Muscle layer of colon (tissue), 2 donors: ENCODE measurements at regions not wholly inside any gene's neighbourhood (a gene's known extent, or its start where the extent isn't known, plus 50 kb on each side); places are given as distances from the start of the nearest gene placed in this dataset.

Experiments
- H3K27ac ChIP-seq: one replicate; pipeline ENCODE4 v1.7.0; 2013; ENCODE audit warnings: low read depth, mild to moderate bottlenecking, low read length, moderate library complexity
- H3K27me3 ChIP-seq, 2 donors: one replicate each; pipeline ENCODE4 v1.7.0; 2013; ENCODE audit warnings: low read length in 2 of 2, mild to moderate bottlenecking in 2 of 2; ENCODE audit not compliant: insufficient read depth in 2 of 2, control insufficient read depth in 1 of 2
- H3K36me3 ChIP-seq: one replicate; pipeline ENCODE4 v1.7.0; 2013; ENCODE audit warnings: mild to moderate bottlenecking, low read length; ENCODE audit not compliant: insufficient read depth
- H3K4me1 ChIP-seq: one replicate; pipeline ENCODE4 v1.7.0; 2013; ENCODE audit warnings: mild to moderate bottlenecking, low read length; ENCODE audit not compliant: insufficient read depth
- H3K4me3 ChIP-seq, 2 donors: one replicate each; pipeline ENCODE4 v1.7.0; 2013; ENCODE audit warnings: low read length in 2 of 2, low read depth in 1 of 2, mild to moderate bottlenecking in 1 of 2, moderate library complexity in 1 of 2
- H3K9ac ChIP-seq: one replicate; pipeline ENCODE4 v1.7.0; 2013; ENCODE audit warnings: low read length
- H3K9me3 ChIP-seq: one replicate; pipeline ENCODE4 v1.7.0; 2013; ENCODE audit warnings: mild to moderate bottlenecking, low read length
- donor health status: abdominal sarcoma.
- donor health status: Adenocarcinoma of cecum.

GRCh38 chr3:115513416-115513800 lies 109.9 kb upstream of the GAP43 start:
- no peaks in the 10 kb centered on the region for H3K4me1 ChIP-seq
- no peak overlapping the region for H3K9ac ChIP-seq
- peak overlapping the region; percentile 57 to 68 for H3K4me3 ChIP-seq
- no peaks in the 10 kb centered on the region for H3K9me3 ChIP-seq
- no peaks in the 10 kb centered on the region for H3K27me3 ChIP-seq
- no peaks in the 10 kb centered on the region for H3K36me3 ChIP-seq
- H3K27ac ChIP-seq: no peak overlapping the region

GRCh38 chr3:115517457-115518050 lies 105.8 kb upstream of the GAP43 start:
- H3K27ac ChIP-seq: no peak overlapping the region
- no peak overlapping the region for H3K9ac ChIP-seq
- no peaks in the 10 kb centered on the region for H3K9me3 ChIP-seq
- no peak overlapping the region for H3K4me3 ChIP-seq
- no peaks in the 10 kb centered on the region for H3K27me3 ChIP-seq
- H3K4me1 ChIP-seq: no peaks in the 10 kb centered on the region
- H3K36me3 ChIP-seq: no peaks in the 10 kb centered on the region

- Histone ChIP-seq H3K36me3 (no peaks in the 10 kb centered on the region), H3K27me3 (no peaks in the 10 kb centered on the region), H3K4me3 (no peak overlapping the region), H3K9me3 (no peaks in the 10 kb centered on the region), H3K27ac (no peak overlapping the region), H3K4me1 (no peaks in the 10 kb centered on the region), H3K9ac (no peak overlapping the region)
These were observed 105.0 kb upstream of the GAP43 start for GRCh38 chr3:115518100-115518852.

- Histone ChIP-seq H3K4me3 (no peak overlapping the region), H3K27me3 (no peaks in the 10 kb centered on the region), H3K9ac (no peak overlapping the region), H3K4me1 (no peaks in the 10 kb centered on the region), H3K27ac (no peak overlapping the region), H3K9me3 (no peaks in the 10 kb centered on the region), H3K36me3 (no peaks in the 10 kb centered on the region)
These were observed 103.1 kb upstream of the GAP43 start for GRCh38 chr3:115520241-115520640.

- Histone ChIP-seq H3K4me1 (no peaks in the 10 kb centered on the region), H3K9ac (no peak overlapping the region), H3K9me3 (no peaks in the 10 kb centered on the region), H3K4me3 (no peak overlapping the region), H3K36me3 (no peaks in the 10 kb centered on the region), H3K27ac (no peak overlapping the region), H3K27me3 (no peaks in the 10 kb centered on the region)
These were observed 102.6 kb upstream of the GAP43 start for GRCh38 chr3:115520651-115521245.

- Histone ChIP-seq H3K9me3 (no peaks in the 10 kb centered on the region), H3K9ac (no peak overlapping the region), H3K27ac (no peak overlapping the region), H3K36me3 (no peaks in the 10 kb centered on the region), H3K4me3 (no peak overlapping the region), H3K27me3 (no peaks in the 10 kb centered on the region), H3K4me1 (no peaks in the 10 kb centered on the region)
These were observed 99.9 kb upstream of the GAP43 start for GRCh38 chr3:115523458-115523857.

- H3K9me3 ChIP-seq: no peaks in the 10 kb centered on the region
- no peak overlapping the region for H3K9ac ChIP-seq
- H3K4me1 ChIP-seq: no peaks in the 10 kb centered on the region
- no peaks in the 10 kb centered on the region for H3K36me3 ChIP-seq
- H3K4me3 ChIP-seq: no peak overlapping the region
- no peaks in the 10 kb centered on the region for H3K27me3 ChIP-seq
- no peak overlapping the region for H3K27ac ChIP-seq
These were observed 98.8 kb upstream of the GAP43 start for GRCh38 chr3:115524549-115524948.

GRCh38 chr3:115525731-115526130 lies 97.6 kb upstream of the GAP43 start:
- Histone ChIP-seq H3K9ac (no peak overlapping the region), H3K4me1 (no peaks in the 10 kb centered on the region), H3K9me3 (no peaks in the 10 kb centered on the region), H3K4me3 (no peak overlapping the region), H3K27ac (no peak overlapping the region), H3K36me3 (no peaks in the 10 kb centered on the region), H3K27me3 (no peaks in the 10 kb centered on the region)

GRCh38 chr3:115533218-115533617 lies 90.1 kb upstream of the GAP43 start:
- Histone ChIP-seq H3K36me3 (no peaks in the 10 kb centered on the region), H3K4me3 (no peak overlapping the region), H3K9me3 (no peaks in the 10 kb centered on the region), H3K27ac (no peak overlapping the region), H3K4me1 (no peaks in the 10 kb centered on the region), H3K9ac (no peak overlapping the region), H3K27me3 (no peaks in the 10 kb centered on the region)

- H3K4me3 ChIP-seq: no peak overlapping the region
- H3K27me3 ChIP-seq: no peaks in the 10 kb centered on the region
- no peak overlapping the region for H3K27ac ChIP-seq
- H3K36me3 ChIP-seq: no peaks in the 10 kb centered on the region
- no peaks in the 10 kb centered on the region for H3K9me3 ChIP-seq
- H3K4me1 ChIP-seq: no peaks in the 10 kb centered on the region
- no peak overlapping the region for H3K9ac ChIP-seq
These were observed 87.1 kb upstream of the GAP43 start for GRCh38 chr3:115536171-115536570.

GRCh38 chr3:115537669-115538068 lies 85.6 kb upstream of the GAP43 start:
- no peaks in the 10 kb centered on the region for H3K36me3 ChIP-seq
- H3K4me1 ChIP-seq: no peaks in the 10 kb centered on the region
- H3K4me3 ChIP-seq: no peak overlapping the region
- H3K9me3 ChIP-seq: no peaks in the 10 kb centered on the region
- no peaks in the 10 kb centered on the region for H3K27me3 ChIP-seq
- no peak overlapping the region for H3K9ac ChIP-seq
- H3K27ac ChIP-seq: no peak overlapping the region

- H3K9ac ChIP-seq: no peak overlapping the region
- no peaks in the 10 kb centered on the region for H3K9me3 ChIP-seq
- no peaks in the 10 kb centered on the region for H3K4me1 ChIP-seq
- no peak overlapping the region for H3K27ac ChIP-seq
- H3K27me3 ChIP-seq: no peaks in the 10 kb centered on the region
- H3K4me3 ChIP-seq: no peak overlapping the region
- no peaks in the 10 kb centered on the region for H3K36me3 ChIP-seq
These were observed 76.1 kb upstream of the GAP43 start for GRCh38 chr3:115547207-115547606.
